GM18870 (cell line): ENCODE measurements at regions not wholly inside any gene's neighbourhood (a gene's known extent, or its start where the extent isn't known, plus 50 kb on each side); places are given as distances from the start of the nearest gene placed in this dataset.
"Not testable (repeated sequence)": the region's sequence is repeated elsewhere in the genome, so short reads cannot be mapped to it uniquely, and the experiment has no call there.

Source experiments
- ATAC-seq: cut with Tn5 transposase; IDR thresholded peaks from one replicate; pipeline ENCODE4 v1.9.1; 2021; ENCODE audit warnings: moderate library complexity; ENCODE audit not compliant: unreplicated experiment

GRCh38 chr1:206404309-206405027 is 65.8 kb upstream of the IKBKE start:
- ATAC-seq: not testable (repeated sequence)

- ATAC-seq: not testable (repeated sequence)
These were observed 65.0 kb upstream of the IKBKE start for GRCh38 chr1:206405282-206405681.

GRCh38 chr1:206408371-206409288 is 61.6 kb upstream of the IKBKE start:
- not testable (repeated sequence) for ATAC-seq

GRCh38 chr1:206411321-206411720 is 59.0 kb upstream of the IKBKE start:
- no peak for ATAC-seq

GRCh38 chr1:206415942-206416341 is 54.3 kb upstream of the IKBKE start:
- ATAC-seq: no peak

GRCh38 chr1:206417774-206418614 is 52.3 kb upstream of the IKBKE start:
- no peak for ATAC-seq

- ATAC-seq: no peak
These were observed 51.0 kb upstream of the IKBKE start for GRCh38 chr1:206419250-206419649.

GRCh38 chr1:206419783-206420182 is 50.5 kb upstream of the IKBKE start:
- no peak for ATAC-seq

GRCh38 chr1:206420471-206420870 is 49.8 kb upstream of the IKBKE start:
- no peak for ATAC-seq
